ENCODE measurements at regions not wholly inside any gene's neighbourhood (a gene's known extent, or its start where the extent isn't known, plus 50 kb on each side); places are given as distances from the start of the nearest gene placed in this dataset.

- TF ChIP-seq POLR2A (IDR thresholded peaks at IDR 0.05) (no peak), CTCF (IDR thresholded peaks at IDR 0.05) (no peak)
Measured at GRCh38 chr18:45464619-45465018, 150.7 kb upstream of the SLC14A2 start.
